ENCODE measurements at regions not wholly inside any gene's neighbourhood (a gene's known extent, or its start where the extent isn't known, plus 50 kb on each side); places are given as distances from the start of the nearest gene placed in this dataset.

GRCh38 chr12:123033392-123034021, 53.0 kb downstream of the ARL6IP4 start:
- TF ChIP-seq CTCF (conservative IDR thresholded peaks at IDR 0.05) (no peak), EZH2 (IDR thresholded peaks at IDR 0.05; ENCODE audit: low read depth) (no peak)
